CD4-positive, alpha-beta T cell treated with Interleukin-15 for 1 hour (primary cell): ENCODE measurements at regions not wholly inside any gene's neighbourhood (a gene's known extent, or its start where the extent isn't known, plus 50 kb on each side); places are given as distances from the start of the nearest gene placed in this dataset.

Experiments
- DNase-seq: peaks from one replicate; pipeline ENCODE4 v3.0.0-alpha.2; 2020

GRCh38 chr2:173590276-173590861 is 235.7 kb downstream of the CDCA7 start:
- no peak for DNase-seq

- no peak for DNase-seq
Measured at GRCh38 chr2:173593109-173593508, 238.4 kb downstream of the CDCA7 start.

DNA sequence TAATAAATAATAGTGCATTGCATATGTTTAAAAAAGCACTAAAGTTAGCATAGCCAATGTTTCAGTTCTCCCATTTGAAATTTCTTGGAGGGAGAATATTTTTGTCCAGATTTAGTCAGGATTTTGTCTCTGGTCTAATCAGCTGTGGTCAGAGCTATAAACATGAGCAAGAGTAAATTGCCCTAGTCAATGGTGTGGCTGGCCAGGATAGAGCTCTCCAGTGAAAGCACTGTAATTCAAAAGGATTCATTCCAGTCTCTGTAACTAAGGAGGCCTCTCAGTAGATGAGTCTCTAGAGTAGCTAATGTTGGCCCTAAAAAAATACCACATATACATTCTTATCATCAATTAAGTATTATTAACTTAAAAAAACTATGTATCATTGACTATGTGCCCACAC is 241.6 kb downstream of the CDCA7 start:
- no peak for DNase-seq

- no peak for DNase-seq
Measured at GRCh38 chr2:173598525-173598924, 243.9 kb downstream of the CDCA7 start.

GRCh38 chr2:173599821-173600359 is 245.2 kb downstream of the CDCA7 start:
- DNase-seq = no peak

- no peak for DNase-seq
Measured at GRCh38 chr2:173602153-173602795, 247.6 kb downstream of the CDCA7 start.

GRCh38 chr2:173605994-173606393 is 251.3 kb downstream of the CDCA7 start:
- no peak for DNase-seq

DNA sequence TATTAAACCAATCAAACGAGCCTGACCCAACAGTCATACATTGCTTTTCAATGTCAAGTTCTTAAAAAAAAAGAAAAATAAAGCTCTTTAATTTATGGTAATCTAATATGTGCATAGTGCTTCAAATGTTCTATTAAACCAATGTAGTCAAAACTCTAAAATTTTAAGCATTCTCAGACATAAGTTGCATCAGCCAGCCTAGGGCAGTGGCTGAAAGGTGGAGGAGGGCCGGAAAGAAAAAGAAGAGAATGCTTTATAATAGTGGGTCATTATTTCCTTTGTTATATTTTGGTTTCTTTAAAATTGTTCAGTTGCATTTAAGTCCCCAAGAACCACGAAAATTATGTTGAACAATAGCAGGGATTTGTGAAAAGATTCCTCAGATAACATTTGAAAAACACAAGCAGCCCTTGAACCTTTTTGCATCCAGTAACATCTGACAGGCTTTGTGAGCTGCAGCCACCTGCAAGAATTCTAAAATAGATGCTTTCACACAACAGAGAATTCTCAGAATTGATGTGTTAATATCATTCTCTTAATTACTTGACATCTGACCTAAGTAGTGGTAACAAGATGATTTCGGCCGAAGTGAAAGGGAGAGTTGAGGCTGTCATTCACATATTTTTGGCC is 252.1 kb downstream of the CDCA7 start:
- no peak for DNase-seq

GRCh38 chr2:173607606-173608311 is 253.1 kb downstream of the CDCA7 start:
- no peak for DNase-seq

GRCh38 chr2:173611121-173611520 is 256.4 kb downstream of the CDCA7 start:
- no peak for DNase-seq

DNA sequence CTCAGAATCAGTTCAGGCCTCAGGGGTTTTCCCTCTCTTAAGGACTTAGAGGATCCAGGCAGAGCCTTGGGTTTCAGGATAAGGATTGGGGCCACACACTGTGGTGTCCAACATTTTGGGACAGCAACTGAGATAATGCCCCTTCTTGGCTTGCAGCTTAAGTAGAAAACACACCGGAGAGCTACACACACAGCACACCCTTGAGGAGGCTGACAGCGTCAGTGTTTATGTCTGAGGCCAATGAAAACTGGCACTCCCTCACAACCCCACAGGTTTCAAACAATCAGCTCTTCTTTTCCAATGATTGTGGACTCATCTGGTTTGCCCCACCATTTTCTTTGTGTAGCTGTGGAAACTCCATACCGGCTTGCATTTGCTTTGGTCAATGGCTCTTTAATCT is 257.7 kb downstream of the CDCA7 start:
- DNase-seq = no peak

DNA sequence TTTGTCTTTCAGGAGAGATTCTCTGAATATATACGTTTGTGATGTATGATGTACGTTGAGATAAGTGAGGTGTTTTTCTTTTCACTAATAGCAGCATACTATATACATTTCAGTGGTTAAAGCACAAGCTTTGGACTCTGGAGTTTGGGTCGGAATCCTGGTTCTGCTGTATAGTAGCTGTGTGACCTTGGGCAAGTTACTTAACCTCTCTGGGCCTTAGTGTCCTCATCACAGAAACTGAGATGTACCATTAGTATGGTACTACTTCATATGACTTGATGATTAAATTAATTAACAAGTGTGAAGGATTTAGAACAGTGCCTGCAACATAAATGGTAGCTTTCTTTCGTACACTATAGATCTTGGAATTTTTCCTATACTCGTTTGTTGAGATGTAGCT is 258.7 kb downstream of the CDCA7 start:
- no peak for DNase-seq

DNA sequence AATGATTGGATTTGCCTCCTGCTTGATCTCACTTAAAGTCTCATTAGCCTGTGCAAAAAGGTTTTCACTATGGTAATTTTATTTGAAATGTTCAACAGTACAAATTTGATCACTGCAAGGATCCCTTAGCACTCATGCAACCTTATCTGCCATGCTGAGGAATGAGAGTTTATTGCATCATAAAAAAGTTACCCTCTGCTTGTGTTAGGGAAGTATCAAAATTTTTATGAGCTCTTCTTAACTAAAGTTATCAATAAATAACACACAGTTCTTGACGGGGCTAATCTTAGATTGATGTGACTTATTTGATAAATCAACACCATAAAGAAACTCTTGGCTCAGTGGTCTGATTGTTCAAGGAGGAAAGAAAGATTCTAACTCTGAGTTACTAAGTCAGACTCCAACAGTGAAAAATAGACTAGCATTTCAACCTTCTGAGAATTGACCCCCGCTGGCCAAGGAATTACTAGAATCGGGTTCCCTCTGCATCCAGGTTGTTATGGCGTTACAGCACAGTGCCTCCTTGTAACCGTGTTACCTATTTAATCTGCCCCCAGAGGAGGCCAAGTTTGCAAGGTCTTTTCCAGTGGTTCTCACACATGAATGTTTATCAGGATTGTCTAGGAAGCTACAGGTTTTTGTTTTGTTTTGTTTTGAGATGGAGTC is 259.7 kb downstream of the CDCA7 start:
- no peak for DNase-seq

DNA sequence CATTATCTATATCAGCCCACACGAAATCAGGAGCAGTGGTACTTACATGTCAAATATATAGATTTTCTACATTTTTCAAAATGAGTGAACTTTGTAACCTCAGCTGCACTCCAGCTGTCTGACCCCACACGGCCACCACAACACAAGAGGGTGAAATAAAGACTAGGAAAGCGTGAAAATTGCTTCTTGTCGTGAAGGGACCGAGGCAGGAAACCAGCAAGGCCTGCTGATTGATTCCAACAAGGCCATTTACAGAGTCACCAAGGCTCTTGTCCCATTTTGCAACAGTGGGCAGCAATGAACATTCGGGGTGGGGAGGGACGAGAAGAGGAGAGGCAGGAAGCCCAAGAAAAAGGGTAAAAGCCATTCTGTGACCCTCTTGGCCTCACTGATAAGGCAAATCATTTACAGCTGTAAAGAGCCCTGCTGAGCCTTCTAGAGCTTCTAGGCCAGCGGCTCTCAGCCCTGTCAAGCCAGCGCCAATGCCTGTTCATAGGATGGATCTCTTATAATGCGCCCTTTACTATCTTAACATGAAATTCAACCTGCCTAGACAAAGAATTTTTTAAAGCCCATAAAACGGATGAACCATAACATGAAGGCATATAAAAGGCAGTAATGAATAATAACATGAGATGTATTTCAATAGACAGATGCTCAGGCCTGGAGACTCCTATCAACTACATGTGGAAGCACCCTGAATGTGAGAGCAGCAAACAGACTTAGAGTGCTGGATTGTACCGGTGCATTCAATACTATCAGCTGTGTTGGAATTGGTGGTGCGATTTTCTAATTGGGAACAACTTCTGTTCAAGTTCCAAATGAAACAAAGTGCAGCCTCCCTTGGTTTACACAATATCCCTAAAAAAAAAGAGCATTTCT is 269.0 kb downstream of the CDCA7 start:
- DNase-seq = no peak

DNA sequence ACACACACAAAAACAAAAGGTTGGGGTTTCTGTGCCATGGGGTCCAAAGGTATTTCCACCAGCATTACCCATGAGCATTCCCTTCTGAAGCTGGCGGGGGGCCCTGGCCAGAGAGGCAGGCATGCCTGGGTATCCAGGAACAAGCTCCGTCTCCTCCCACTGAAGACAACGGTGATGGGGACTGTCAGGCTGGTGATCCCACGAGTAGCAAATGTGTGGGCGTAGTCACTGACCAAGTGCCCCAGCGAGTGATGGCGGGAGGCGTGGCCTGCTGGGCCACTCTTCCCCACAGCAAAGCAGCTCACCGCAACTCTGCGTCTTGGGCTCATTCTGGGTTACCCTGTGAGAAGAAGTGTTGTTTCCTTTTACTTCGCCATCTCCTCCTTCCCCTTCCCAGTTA is 270.6 kb downstream of the CDCA7 start:
- no peak for DNase-seq

DNA sequence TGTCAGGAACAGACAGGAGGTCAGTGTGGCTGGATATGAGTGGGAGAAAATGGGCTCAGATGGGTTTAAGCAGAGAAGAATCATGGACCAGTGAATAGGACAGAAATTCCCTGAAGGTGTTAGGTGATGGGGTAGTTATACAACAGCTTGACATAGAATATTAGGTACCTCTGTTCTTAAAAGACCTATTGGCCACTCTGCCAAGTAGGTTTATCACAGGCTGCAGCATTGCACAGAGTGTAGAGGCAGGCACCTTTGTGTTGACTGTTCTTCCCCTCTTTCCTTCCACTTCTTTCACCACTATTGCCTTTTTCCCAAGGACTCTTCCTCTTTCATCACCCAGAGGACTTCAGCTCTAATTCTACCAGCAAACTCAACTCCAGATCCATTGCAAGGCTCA is 274.4 kb downstream of the CDCA7 start:
- DNase-seq = no peak

DNA sequence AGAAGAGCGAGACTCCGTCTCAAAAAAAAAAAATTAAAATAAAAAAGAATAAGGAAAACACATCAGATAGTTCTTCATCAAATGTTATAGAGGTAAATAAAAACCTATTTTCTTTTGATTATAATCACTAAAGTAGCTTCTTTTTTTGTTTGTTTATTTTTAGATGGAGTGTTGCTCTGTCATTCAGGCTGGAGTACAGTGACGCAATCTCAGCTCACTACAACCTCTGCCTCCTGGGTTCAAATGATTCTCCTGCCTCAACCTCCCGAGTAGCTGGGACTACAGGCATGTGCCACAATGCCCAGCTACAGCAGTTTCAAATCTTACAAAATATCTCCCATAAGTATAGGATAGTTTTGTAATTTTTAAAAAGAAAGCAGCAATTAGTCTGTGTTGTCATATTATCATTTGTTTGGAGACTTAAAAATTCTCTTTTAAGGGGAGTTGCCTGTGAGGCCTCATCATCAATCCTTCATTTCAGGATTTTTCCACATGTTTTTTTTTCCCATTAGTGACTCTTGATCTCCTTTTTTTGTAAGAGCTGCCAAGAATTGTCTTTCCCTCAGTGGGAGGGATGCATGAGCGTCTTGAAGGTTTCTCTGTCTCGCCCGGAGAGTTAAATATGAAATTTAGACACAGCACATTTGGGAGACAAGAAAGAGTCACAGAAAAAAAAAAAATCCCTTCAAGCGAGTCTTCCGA is 275.9 kb downstream of the CDCA7 start:
- no peak for DNase-seq

GRCh38 chr2:173631127-173631460 is 276.4 kb downstream of the CDCA7 start:
- DNase-seq = no peak

DNA sequence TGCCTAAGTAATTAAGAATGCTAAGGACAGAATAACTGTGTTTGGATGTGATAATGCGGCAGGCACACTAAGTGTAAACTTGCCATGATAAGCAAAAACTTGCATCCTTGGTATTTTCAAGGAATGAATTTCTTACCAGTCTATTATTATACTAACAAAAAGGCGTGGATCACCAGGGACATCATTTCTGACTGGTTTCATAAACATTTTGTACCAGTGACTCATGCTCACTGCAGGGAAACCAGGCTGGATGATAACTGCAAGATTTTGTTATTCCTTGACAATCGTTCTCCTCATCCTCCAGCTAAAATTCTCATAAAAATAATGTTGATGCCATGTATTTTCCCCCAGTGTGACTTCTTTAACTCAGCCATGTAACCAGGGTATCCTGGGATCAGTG is 289.5 kb downstream of the CDCA7 start:
- DNase-seq = no peak

DNA sequence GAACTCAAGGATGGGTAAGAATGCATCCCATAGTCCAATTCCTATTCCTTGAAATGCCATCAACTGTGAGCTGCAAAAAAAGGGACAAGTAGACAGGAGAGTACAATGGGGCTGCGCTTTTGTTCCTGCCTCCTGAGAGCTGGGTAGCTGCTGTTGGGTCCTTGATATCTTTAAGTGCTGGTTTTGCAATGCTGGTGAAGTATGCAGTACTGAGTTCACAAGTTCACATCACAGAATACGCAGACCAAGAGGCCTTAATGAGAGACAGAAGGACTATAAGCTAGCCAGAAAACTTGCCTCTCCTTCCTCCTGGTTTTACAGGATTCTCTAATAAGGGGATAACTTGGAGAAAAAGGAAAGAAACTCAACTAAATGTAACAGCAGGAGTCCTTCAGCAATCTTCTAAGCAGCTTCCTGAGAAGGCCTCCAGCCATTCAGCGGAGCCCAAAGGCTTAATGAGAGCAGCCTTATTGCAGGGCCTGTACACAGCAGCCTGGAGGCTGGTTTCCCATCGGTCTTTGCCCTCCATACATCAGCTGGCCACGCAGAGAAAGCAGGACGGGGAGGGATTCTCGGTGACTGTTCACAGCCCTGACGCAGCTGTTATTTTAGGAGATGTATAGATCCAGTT is 293.1 kb downstream of the CDCA7 start:
- no peak for DNase-seq

DNA sequence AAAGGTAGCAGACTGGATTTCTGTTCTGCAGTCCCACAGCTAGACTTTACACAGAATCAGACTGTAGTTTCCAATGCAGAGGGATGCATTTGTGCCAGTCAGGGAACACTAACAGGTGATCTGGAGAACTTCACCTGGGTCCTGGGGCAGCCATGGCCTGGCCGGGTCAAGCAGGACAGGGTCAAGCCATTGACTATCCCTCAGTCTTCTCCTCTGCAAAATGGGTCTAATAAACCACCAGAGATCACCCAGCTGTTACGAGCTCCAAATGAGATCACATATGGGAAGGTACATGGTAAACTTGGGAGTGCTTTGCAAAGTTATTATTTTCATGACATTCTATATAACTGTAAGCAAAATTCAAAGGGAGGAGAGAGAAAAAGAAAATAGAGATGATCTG is 294.1 kb downstream of the CDCA7 start:
- DNase-seq = no peak
